B cell (primary cell): ENCODE measurements at regions not wholly inside any gene's neighbourhood (a gene's known extent, or its start where the extent isn't known, plus 50 kb on each side); places are given as distances from the start of the nearest gene placed in this dataset.

ENCODE experiments used
- CTCF ChIP-seq: fragments of 200-600 bp; IDR thresholded peaks from one replicate; pipeline ENCODE4 v1.8.0; 2022; ENCODE audit warnings: antibody characterized with exemption, mild to moderate bottlenecking
- EZH2 ChIP-seq: IDR thresholded peaks from 2 replicates; pipeline ENCODE4 v1.6.1; 2012; ENCODE audit warnings: borderline replicate concordance, low read depth, mild to moderate bottlenecking, moderate library complexity, low read length; ENCODE audit not compliant: insufficient read depth, poor library complexity, severe bottlenecking

DNA sequence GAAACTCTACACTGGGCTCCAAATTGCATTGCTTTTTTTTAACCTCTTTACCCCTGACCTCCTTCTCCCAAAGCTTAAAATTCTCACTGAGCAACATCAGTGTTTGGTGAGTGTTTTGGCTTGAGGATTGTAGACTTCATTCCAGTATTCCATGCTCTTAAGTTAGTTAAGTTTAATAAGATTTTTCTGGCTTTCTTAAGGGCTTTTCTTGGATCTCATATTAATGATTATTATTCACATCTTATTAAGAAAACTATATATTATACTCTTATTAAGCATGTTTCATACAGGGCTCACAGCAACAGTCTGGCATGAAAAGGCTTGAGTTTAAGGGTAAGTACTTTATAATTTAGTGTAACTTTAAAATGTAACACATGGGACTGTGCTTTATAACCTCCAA lies 141.8 kb downstream of the DISP1 start:
- TF ChIP-seq CTCF (no peak), EZH2 (no peak)
